OCI-LY7 (cell line): ENCODE measurements at regions not wholly inside any gene's neighbourhood (a gene's known extent, or its start where the extent isn't known, plus 50 kb on each side); places are given as distances from the start of the nearest gene placed in this dataset.

ENCODE experiments used
- CTCF ChIP-seq: fragments of 200-600 bp; sonication (generic); conservative IDR thresholded peaks from 2 replicates; pipeline ENCODE4 v1.5.1; 2014; ENCODE audit warnings: mild to moderate bottlenecking, antibody characterized with exemption, low read length, moderate library complexity, mixed read lengths
- EZH2phosphoT487 ChIP-seq: fragments of 200-600 bp; sonication (generic); IDR thresholded peaks from 2 replicates; pipeline ENCODE4 v1.6.1; 2018; ENCODE audit warnings: low read depth, borderline replicate concordance, mild to moderate bottlenecking, mixed run types, antibody characterized with exemption, low read length, moderate library complexity, mixed read lengths

GRCh38 chr15:78708713-78709260 is 67.8 kb upstream of the CHRNB4 start:
- TF ChIP-seq CTCF (no peak), EZH2phosphoT487 (no peak)
